H1 (cell line): ENCODE measurements at regions not wholly inside any gene's neighbourhood (a gene's known extent, or its start where the extent isn't known, plus 50 kb on each side); places are given as distances from the start of the nearest gene placed in this dataset.

ENCODE experiments used
- CHD7 ChIP-seq: fragments of 300-600 bp; sonication (generic); IDR thresholded peaks from 2 replicates; pipeline ENCODE4 v1.7.1; 2012; ENCODE audit warnings: low read length, moderate library complexity, mild to moderate bottlenecking, inconsistent platforms; ENCODE audit not compliant: insufficient replicate concordance
- TBP ChIP-seq: IDR thresholded peaks from 2 replicates; pipeline ENCODE4 v1.6.1; 2011; ENCODE audit warnings: low read depth, low read length, improper control_type of control experiment

- TF ChIP-seq CHD7 (no peak), TBP (no peak)
Observed at GRCh38 chr6:166767230-166767629, 140.2 kb upstream of the RPS6KA2 start (continued).
